ENCODE measurements at regions not wholly inside any gene's neighbourhood (a gene's known extent, or its start where the extent isn't known, plus 50 kb on each side); places are given as distances from the start of the nearest gene placed in this dataset.

DNA sequence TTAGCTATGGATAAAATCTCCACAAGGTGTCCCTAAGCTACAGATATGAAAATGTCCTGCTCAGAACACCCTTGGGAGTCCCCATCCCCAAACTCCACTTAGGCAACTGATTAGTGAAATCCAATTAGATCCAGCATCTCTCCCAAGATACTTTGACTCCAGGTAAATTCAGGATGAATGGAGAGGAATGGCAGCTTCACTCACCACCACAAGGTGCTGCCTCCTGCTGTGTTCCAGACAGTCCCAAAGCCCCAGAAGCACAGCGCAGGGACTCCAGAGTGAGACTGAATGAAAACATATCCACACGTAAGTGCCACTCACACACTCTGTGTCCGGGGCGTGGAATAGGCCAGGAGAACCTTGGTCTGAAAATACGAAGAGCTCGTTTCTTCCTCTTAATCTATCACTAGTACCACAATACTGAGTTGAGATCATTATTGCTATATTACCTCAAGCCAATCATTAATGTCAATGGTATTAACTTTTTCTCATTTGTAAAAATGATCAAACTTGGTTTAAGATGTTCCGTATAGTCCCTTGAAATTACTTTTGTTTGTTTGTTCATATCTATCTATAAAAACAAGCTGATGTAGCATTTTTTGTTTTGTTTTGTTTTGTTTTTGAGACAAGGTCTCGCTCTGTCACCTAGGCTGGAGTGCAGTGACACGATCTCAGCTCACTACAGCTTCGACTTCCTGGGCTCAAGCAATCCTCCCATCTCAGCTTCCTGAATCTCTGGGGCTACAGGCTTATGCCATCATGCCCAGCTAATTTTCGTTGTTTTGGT, 70.0 kb upstream of the BICD1 start:
- in situ Hi-C loops (cut with MboI; ENCODE audit: low sequenced_read_pairs) (no loop called here), dilution Hi-C loops (cut with HindIII; ENCODE audit: low sequenced_read_pairs, unreplicated experiment) (no loop called here), intact Hi-C loops (cut with micrococcal nuclease) (no loop called here)
- no peak overlapping the region for H2AFZ ChIP-seq (replicated peaks; ENCODE audit: low read length, poor library complexity)
- H4K5ac ChIP-seq (ENCODE audit: low read depth, low read length): no peak overlapping the region
- H3K14ac ChIP-seq (replicated peaks; ENCODE audit: low read depth, low read length): no peak overlapping the region
- 94% methylated on average over 3 of the region's 11 CpGs; no CpG with 5 or more reads in 1 of the 2 experiments for WGBS, 2 experiments (ENCODE audit: extremely low coverage in 2 of 2, insufficient read length in 1 of 2)
- no peaks in the 10 kb centered on the region for H3K79me1 ChIP-seq (ENCODE audit: low read depth in 1 of 2, low read length in 2 of 2)
- no peak overlapping the region for H3K4ac ChIP-seq (ENCODE audit: low read depth, low read length)
- no peak overlapping the region for H2AK9ac ChIP-seq (replicated peaks; ENCODE audit: low read depth, low read length, poor library complexity)
- DNase-seq (no peak), ATAC-seq (ENCODE audit: low read depth) (no peak)
- H3K9me1 ChIP-seq (ENCODE audit: insufficient read depth, low read length): no peaks in the 10 kb centered on the region
- no peak overlapping the region for H2AK5ac ChIP-seq (ENCODE audit: low read depth, low read length)
- no peaks in the 10 kb centered on the region for H3K4me1 ChIP-seq (ENCODE audit: control insufficient read depth, insufficient read depth, low read length)
- H2BK20ac ChIP-seq (ENCODE audit: low read depth, low read length): no peak overlapping the region
- H2BK15ac ChIP-seq (ENCODE audit: low read depth, low read length): no peak overlapping the region
- CTCF ChIA-PET: interaction anchor here (0.6 to 1.6 kb wide), 3 partner anchors 8 to 35 kb away, joined by 3 to 5 read pairs (median 3); no protein-coding TSS in a partner anchor
- H4K91ac ChIP-seq (ENCODE audit: insufficient read depth, low read depth, low read length): no peak overlapping the region
- H3K56ac ChIP-seq (ENCODE audit: extremely low read depth, insufficient read depth, low read length): no peak overlapping the region
- H3K4me3 ChIP-seq (ENCODE audit: insufficient read depth, low read depth, low read length): no peak overlapping the region
- no peak overlapping the region for H3K9ac ChIP-seq (ENCODE audit: low read depth, low read length)
- H3K27me3 ChIP-seq (ENCODE audit: control insufficient read depth, insufficient read depth, low read length): peaks cover 8% of the 10 kb centered on the region; the same call in 1 of the 2 replicates
- H4K20me1 ChIP-seq (ENCODE audit: insufficient read depth, low read length): no peaks in the 10 kb centered on the region
- POLR2A ChIA-PET (ENCODE audit: unreplicated experiment): no interaction called here
- TF ChIP-seq CHD1 (IDR thresholded peaks at IDR 0.05; ENCODE audit: low read depth, low read length) (no peak), CTCF (conservative IDR thresholded peaks at IDR 0.05; ENCODE audit: low read depth, low read length) (no peak), BHLHE40 (IDR thresholded peaks at IDR 0.05; ENCODE audit: low read depth, low read length) (no peak), CEBPB (IDR thresholded peaks at IDR 0.05; ENCODE audit: low read depth, low read length) (no peak), MAFK (IDR thresholded peaks at IDR 0.05; ENCODE audit: low read depth, low read length) (peak; percentile 89), NFE2L2 (IDR thresholded peaks at IDR 0.05; ENCODE audit: low read depth, low read length) (no peak)
- no peak overlapping the region for H3K23ac ChIP-seq (ENCODE audit: low read depth, low read length)
- no peak overlapping the region for H4K8ac ChIP-seq (ENCODE audit: low read depth in 2 of 2, low read length in 2 of 2)
- H3K36me3 ChIP-seq (ENCODE audit: control insufficient read depth, insufficient read depth, low read length): no peaks in the 10 kb centered on the region
- BruUV-seq (replicated peaks): no TSS peak
- no peak overlapping the region for H3K18ac ChIP-seq (ENCODE audit: low read depth, low read length)
- H3K27ac ChIP-seq (ENCODE audit: insufficient read depth, low read length): no peak overlapping the region
- H3K9me3 ChIP-seq (ENCODE audit: control insufficient read depth, insufficient read depth, low read length): no peaks in the 10 kb centered on the region
- H2BK120ac ChIP-seq (ENCODE audit: low read depth, low read length): no peak overlapping the region
- H3K4me2 ChIP-seq (ENCODE audit: low read depth, low read length): no peak overlapping the region
- no peak overlapping the region for H2BK5ac ChIP-seq (ENCODE audit: low read depth, low read length, poor library complexity, severe bottlenecking)

Data from IMR-90 (cell line).